Central memory CD8-positive, alpha-beta T cell (primary cell): ENCODE measurements at regions not wholly inside any gene's neighbourhood (a gene's known extent, or its start where the extent isn't known, plus 50 kb on each side); places are given as distances from the start of the nearest gene placed in this dataset.

ENCODE experiments used
- ATAC-seq: fragments of 150-1000 bp; cut with Tn5 transposase; replicated peaks from 2 replicates; pipeline ENCODE4 v1.10.0; 2022; ENCODE audit warnings: mild to moderate bottlenecking, moderate FRiP score, moderate number of reproducible peaks; ENCODE audit not compliant: poor library complexity, severe bottlenecking; ENCODE audit errors: extremely low read depth
- DNase-seq, 2 donors: peaks; one replicate each; pipeline ENCODE4 v3.0.0; 2021; ENCODE audit warnings: low spot score in 2 of 2
- H3K27ac Mint-ChIP-seq: one replicate; pipeline ENCODE4 v1.8.0; 2022; ENCODE audit warnings: low read depth, mild to moderate bottlenecking, moderate library complexity, mixed read lengths
- H3K27me3 Mint-ChIP-seq: one replicate; pipeline ENCODE4 v1.8.0; 2022; ENCODE audit warnings: mixed read lengths
- H3K36me3 Mint-ChIP-seq: one replicate; pipeline ENCODE4 v1.8.0; 2022; ENCODE audit warnings: mild to moderate bottlenecking, moderate library complexity, mixed read lengths; ENCODE audit not compliant: insufficient read depth
- H3K4me1 Mint-ChIP-seq: one replicate; pipeline ENCODE4 v1.8.0; 2022; ENCODE audit warnings: mixed read lengths
- H3K4me3 Mint-ChIP-seq: one replicate; pipeline ENCODE4 v1.8.0; 2022; ENCODE audit warnings: mild to moderate bottlenecking, moderate library complexity, mixed read lengths
- H3K9me3 Mint-ChIP-seq: one replicate; pipeline ENCODE4 v1.8.0; 2022; ENCODE audit warnings: mixed read lengths

- DNase-seq: no peak
Measured at GRCh38 chr18:21191596-21192307, 50.3 kb upstream of the GREB1L start.

More at GRCh38 chr18:21191596-21192307, 50.3 kb upstream of the GREB1L start:
- no peak for ATAC-seq
- H3K4me3 Mint-ChIP-seq: no peak overlapping the region
- H3K27ac Mint-ChIP-seq: no peak overlapping the region
- H3K36me3 Mint-ChIP-seq: no peaks in the 10 kb centered on the region
- no peaks in the 10 kb centered on the region for H3K4me1 Mint-ChIP-seq
- no peaks in the 10 kb centered on the region for H3K9me3 Mint-ChIP-seq
- peaks cover 60% of the 10 kb centered on the region for H3K27me3 Mint-ChIP-seq
